BLaER1 treated with 17β-estradiol and CSF1 and Interleukin-3, amounts not matched to agents 10 nM and 100 nM (cell line): ENCODE measurements at regions not wholly inside any gene's neighbourhood (a gene's known extent, or its start where the extent isn't known, plus 50 kb on each side); places are given as distances from the start of the nearest gene placed in this dataset.
A peak's percentile ranks its signal among the peaks of the same experiment; 100 is the strongest.

ENCODE experiments used
- H3K27ac ChIP-seq, 11 experiments: shearing (Covaris generic); formaldehyde crosslinking; 2 replicates each; pipeline ENCODE4 v1.8.1; 2022
- H3K27me3 ChIP-seq, 11 experiments: shearing (Covaris generic); formaldehyde crosslinking; 2 replicates each; pipeline ENCODE4 v1.8.1; 2022
- H3K36me3 ChIP-seq, 11 experiments: shearing (Covaris generic); formaldehyde crosslinking; 2 replicates each; pipeline ENCODE4 v1.8.1; 2022
- H3K4me1 ChIP-seq, 10 experiments: shearing (Covaris generic); formaldehyde crosslinking; 2 replicates each; pipeline ENCODE4 v1.8.1; 2022
- H3K4me2 ChIP-seq, 11 experiments: shearing (Covaris generic); formaldehyde crosslinking; 2 replicates each; pipeline ENCODE4 v1.8.1; 2022
- H3K4me3 ChIP-seq, 10 experiments: shearing (Covaris generic); formaldehyde crosslinking; 2 replicates each; pipeline ENCODE4 v1.8.1; 2022
- H3K9ac ChIP-seq, 11 experiments: shearing (Covaris generic); formaldehyde crosslinking; 2 replicates each; pipeline ENCODE4 v1.8.1; 2022
- H3K9me3 ChIP-seq, 11 experiments: shearing (Covaris generic); formaldehyde crosslinking; replicated peaks in 1 of 11; 2 replicates each; pipeline ENCODE4 v1.8.1; 2022
- H4K20me1 ChIP-seq, 11 experiments: shearing (Covaris generic); formaldehyde crosslinking; 2 replicates each; pipeline ENCODE4 v1.8.1; 2022
- Cebpa-rat ChIP-seq, 11 experiments: shearing (Covaris generic); IDR thresholded peaks; 2 replicates each; pipeline ENCODE4 v1.8.1; 2022

- no peak for TF ChIP-seq Cebpa-rat (IDR thresholded peaks at IDR 0.05)
- Histone ChIP-seq H3K9me3 (peaks cover 0 to 44% (median 34%) of the 10 kb centered on the region in 11 experiments; a peak in 18 of 22 replicates), H3K9ac (peak overlapping the region in 9 of 11 experiments; percentile 16 to 74 (median 59); a peak in 16 of 22 replicates), H3K27ac (peak overlapping the region; percentile 60 to 88 (median 78); a peak in 21 of 22 replicates), H3K4me2 (peak overlapping the region; percentile 53 to 89 (median 76)), H4K20me1 (no peaks in the 10 kb centered on the region), H3K36me3 (no peaks in the 10 kb centered on the region), H3K4me3 (peak overlapping the region; percentile 18 to 64 (median 42); a peak in 16 of 20 replicates), H3K27me3 (no peaks in the 10 kb centered on the region), H3K4me1 (peaks cover 16 to 23% (median 19%) of the 10 kb centered on the region in 10 experiments)
These were observed 303.8 kb downstream of the HS3ST3B1 start for GRCh38 chr17:14604591-14605266.

- Histone ChIP-seq H3K36me3 (no peaks in the 10 kb centered on the region), H3K4me1 (peaks cover 0 to 8% (median 0%) of the 10 kb centered on the region in 10 experiments; a peak in 1 of 20 replicates), H3K4me2 (peak overlapping the region in 1 of 11 experiments; percentile 8; a peak in 1 of 22 replicates), H4K20me1 (no peaks in the 10 kb centered on the region), H3K4me3 (no peak overlapping the region), H3K9ac (no peak overlapping the region), H3K27me3 (no peaks in the 10 kb centered on the region), H3K27ac (no peak overlapping the region), H3K9me3 (peaks cover 0 to 6% (median 0%) of the 10 kb centered on the region in 11 experiments; a peak in 2 of 22 replicates)
- no peak for TF ChIP-seq Cebpa-rat (IDR thresholded peaks at IDR 0.05)
These were observed 295.3 kb downstream of the HS3ST3B1 start for GRCh38 chr17:14596224-14596623.

GRCh38 chr17:14595656-14596055 lies 294.8 kb downstream of the HS3ST3B1 start:
- Histone ChIP-seq H3K9me3 (peaks cover 0 to 6% (median 0%) of the 10 kb centered on the region in 11 experiments; a peak in 2 of 22 replicates), H3K4me3 (no peak overlapping the region), H3K27ac (no peak overlapping the region), H3K9ac (no peak overlapping the region), H3K4me2 (no peak overlapping the region), H3K27me3 (no peaks in the 10 kb centered on the region), H4K20me1 (no peaks in the 10 kb centered on the region), H3K4me1 (peaks cover 0 to 8% (median 0%) of the 10 kb centered on the region in 10 experiments; a peak in 1 of 20 replicates), H3K36me3 (no peaks in the 10 kb centered on the region)
- TF ChIP-seq Cebpa-rat (IDR thresholded peaks at IDR 0.05) = no peak

GRCh38 chr17:14594690-14595089 lies 293.8 kb downstream of the HS3ST3B1 start:
- H3K27me3 ChIP-seq = no peaks in the 10 kb centered on the region
- no peak overlapping the region for H3K9ac ChIP-seq
- H3K27ac ChIP-seq = no peak overlapping the region
- H3K9me3 ChIP-seq = peaks cover 0 to 6% (median 0%) of the 10 kb centered on the region in 11 experiments; a peak in 1 of 22 replicates
- H3K4me3 ChIP-seq = no peak overlapping the region
- H4K20me1 ChIP-seq = no peaks in the 10 kb centered on the region
- no peak for TF ChIP-seq Cebpa-rat (IDR thresholded peaks at IDR 0.05)
- H3K36me3 ChIP-seq = no peaks in the 10 kb centered on the region
- H3K4me1 ChIP-seq = peaks cover 0 to 8% (median 0%) of the 10 kb centered on the region in 10 experiments; a peak in 1 of 20 replicates
- H3K4me2 ChIP-seq = no peak overlapping the region

GRCh38 chr17:14593956-14594355 lies 293.1 kb downstream of the HS3ST3B1 start:
- Histone ChIP-seq H3K4me3 (no peak overlapping the region), H3K9me3 (peaks cover 0 to 6% (median 0%) of the 10 kb centered on the region in 11 experiments; a peak in 1 of 22 replicates), H3K27me3 (no peaks in the 10 kb centered on the region), H4K20me1 (no peaks in the 10 kb centered on the region), H3K9ac (no peak overlapping the region), H3K4me1 (peaks cover 0 to 8% (median 0%) of the 10 kb centered on the region in 10 experiments; a peak in 1 of 20 replicates), H3K36me3 (no peaks in the 10 kb centered on the region), H3K27ac (no peak overlapping the region), H3K4me2 (no peak overlapping the region)
- TF ChIP-seq Cebpa-rat (IDR thresholded peaks at IDR 0.05) = no peak

- Histone ChIP-seq H3K4me1 (peaks cover 0 to 7% (median 0%) of the 10 kb centered on the region in 10 experiments; a peak in 1 of 20 replicates), H4K20me1 (no peaks in the 10 kb centered on the region), H3K27me3 (no peaks in the 10 kb centered on the region), H3K27ac (no peak overlapping the region), H3K4me3 (no peak overlapping the region), H3K36me3 (no peaks in the 10 kb centered on the region), H3K9ac (no peak overlapping the region), H3K4me2 (no peak overlapping the region), H3K9me3 (0 out of 22 replicates have a peak, but pooled peaks cover 0 to 6% (median 0%) of the 10 kb centered on the region in 11 experiments)
- no peak for TF ChIP-seq Cebpa-rat (IDR thresholded peaks at IDR 0.05)
These were observed 289.8 kb downstream of the HS3ST3B1 start for GRCh38 chr17:14590459-14591250.

GRCh38 chr17:14585099-14585498 lies 284.2 kb downstream of the HS3ST3B1 start:
- no peaks in the 10 kb centered on the region for H3K27me3 ChIP-seq
- H3K4me2 ChIP-seq = no peak overlapping the region
- no peaks in the 10 kb centered on the region for H3K36me3 ChIP-seq
- H3K9ac ChIP-seq = no peak overlapping the region
- peaks cover 0 to 6% (median 0%) of the 10 kb centered on the region in 11 experiments; a peak in 2 of 22 replicates for H3K9me3 ChIP-seq
- H3K4me3 ChIP-seq = no peak overlapping the region
- no peaks in the 10 kb centered on the region for H4K20me1 ChIP-seq
- no peak overlapping the region for H3K27ac ChIP-seq
- TF ChIP-seq Cebpa-rat (IDR thresholded peaks at IDR 0.05) = no peak
- H3K4me1 ChIP-seq = no peaks in the 10 kb centered on the region

- TF ChIP-seq Cebpa-rat (IDR thresholded peaks at IDR 0.05) = no peak
- Histone ChIP-seq H4K20me1 (no peaks in the 10 kb centered on the region), H3K27me3 (no peaks in the 10 kb centered on the region), H3K9me3 (peaks cover 0 to 6% (median 0%) of the 10 kb centered on the region in 11 experiments; a peak in 3 of 22 replicates), H3K4me3 (no peak overlapping the region), H3K36me3 (no peaks in the 10 kb centered on the region), H3K9ac (no peak overlapping the region), H3K27ac (no peak overlapping the region), H3K4me2 (no peak overlapping the region), H3K4me1 (no peaks in the 10 kb centered on the region)
These were observed 282.1 kb downstream of the HS3ST3B1 start for GRCh38 chr17:14582996-14583395.

- no peak overlapping the region for H3K4me2 ChIP-seq
- no peaks in the 10 kb centered on the region for H3K36me3 ChIP-seq
- peaks cover 0 to 15% (median 5%) of the 10 kb centered on the region in 11 experiments; a peak in 8 of 22 replicates for H3K9me3 ChIP-seq
- H3K27me3 ChIP-seq = no peaks in the 10 kb centered on the region
- no peak overlapping the region for H3K9ac ChIP-seq
- no peaks in the 10 kb centered on the region for H3K4me1 ChIP-seq
- H4K20me1 ChIP-seq = no peaks in the 10 kb centered on the region
- no peak overlapping the region for H3K4me3 ChIP-seq
- no peak for TF ChIP-seq Cebpa-rat (IDR thresholded peaks at IDR 0.05)
- H3K27ac ChIP-seq = no peak overlapping the region
These were observed 280.4 kb downstream of the HS3ST3B1 start for GRCh38 chr17:14581186-14581830.
